ENCODE measurements at regions not wholly inside any gene's neighbourhood (a gene's known extent, or its start where the extent isn't known, plus 50 kb on each side); places are given as distances from the start of the nearest gene placed in this dataset.

DNA sequence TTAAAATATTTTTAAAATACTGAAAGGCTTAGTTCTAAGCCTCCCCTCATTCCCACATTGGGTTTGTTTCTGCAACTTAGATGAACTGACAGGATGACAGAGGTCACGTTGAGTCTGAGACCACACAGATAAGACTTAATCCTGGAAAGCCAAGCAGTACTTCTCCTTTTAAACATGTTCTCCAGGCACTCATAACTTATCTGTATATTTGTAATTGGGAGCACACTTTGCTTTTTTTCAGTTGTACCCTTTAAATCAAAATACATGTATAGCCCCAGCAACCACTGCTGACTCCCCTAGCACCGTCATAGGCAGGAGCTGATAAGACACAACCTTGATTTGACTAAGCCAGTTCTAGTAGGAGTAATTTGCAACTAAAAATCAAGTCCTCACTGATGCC is 394.8 kb downstream of the PID1 start:
- no peaks in the 10 kb centered on the region for H3K4me1 ChIP-seq
- DNase-seq (ENCODE audit: low spot score in 2 of 2), result no peak
- no peaks in the 10 kb centered on the region for H3K27me3 ChIP-seq (ENCODE audit: low read depth)
- no peaks in the 10 kb centered on the region for H3K9me3 ChIP-seq
- no peak overlapping the region for H3K4me3 ChIP-seq
- in situ Hi-C loops (cut with MboI; ENCODE audit: low sequenced_read_pairs), result no loop called here
- no peaks in the 10 kb centered on the region for H3K36me3 ChIP-seq (replicated peaks)

DNA sequence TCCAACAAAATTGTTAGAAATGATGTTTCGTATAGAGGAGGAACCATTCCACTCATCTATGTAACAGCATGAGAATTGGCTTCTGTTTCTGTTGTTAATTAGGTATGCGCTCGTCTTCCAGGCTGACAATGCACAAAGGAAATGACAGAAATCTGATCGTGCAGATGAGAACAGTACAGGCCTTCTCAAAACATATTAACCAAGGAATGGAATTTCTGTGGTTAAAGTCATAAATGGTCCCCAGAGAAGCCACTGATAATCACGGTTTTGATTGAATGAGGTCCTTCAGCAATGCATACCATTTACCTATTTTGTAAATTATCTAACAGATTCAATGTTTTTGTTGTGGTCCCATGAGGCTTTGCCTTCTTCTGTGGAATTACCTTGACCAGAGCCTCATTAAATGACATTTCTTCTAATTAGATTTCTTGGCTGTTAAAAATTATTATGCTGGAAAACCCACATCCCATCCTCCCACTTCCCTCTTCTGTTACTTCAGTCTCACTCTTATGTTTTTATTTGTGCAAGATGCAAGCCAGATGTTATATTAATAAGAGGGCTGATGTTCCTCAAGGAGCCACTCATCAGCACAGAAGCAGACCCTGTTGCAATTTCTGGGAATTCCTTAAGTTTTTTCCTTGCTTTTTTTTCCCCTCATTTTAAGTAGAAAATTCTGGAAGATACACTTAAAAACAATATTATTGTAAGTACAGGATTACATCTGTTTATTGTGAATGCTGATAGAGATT is 395.8 kb downstream of the PID1 start:
- Histone ChIP-seq H3K4me1 (no peaks in the 10 kb centered on the region), H3K36me3 (replicated peaks) (no peaks in the 10 kb centered on the region), H3K4me3 (no peak overlapping the region), H3K9me3 (no peaks in the 10 kb centered on the region), H3K27me3 (ENCODE audit: low read depth) (no peaks in the 10 kb centered on the region)
- no peak for DNase-seq (ENCODE audit: low spot score in 2 of 2)
- in situ Hi-C loops (cut with MboI; ENCODE audit: low sequenced_read_pairs), result no loop called here

GRCh38 chr2:228871012-228871411 is 400.1 kb downstream of the PID1 start:
- Histone ChIP-seq H3K36me3 (replicated peaks) (no peaks in the 10 kb centered on the region), H3K9me3 (no peaks in the 10 kb centered on the region), H3K4me1 (no peaks in the 10 kb centered on the region), H3K27me3 (ENCODE audit: low read depth) (no peaks in the 10 kb centered on the region), H3K4me3 (no peak overlapping the region)
- no peak for DNase-seq (ENCODE audit: low spot score in 2 of 2)
- in situ Hi-C loops (cut with MboI; ENCODE audit: low sequenced_read_pairs), result no loop called here

DNA sequence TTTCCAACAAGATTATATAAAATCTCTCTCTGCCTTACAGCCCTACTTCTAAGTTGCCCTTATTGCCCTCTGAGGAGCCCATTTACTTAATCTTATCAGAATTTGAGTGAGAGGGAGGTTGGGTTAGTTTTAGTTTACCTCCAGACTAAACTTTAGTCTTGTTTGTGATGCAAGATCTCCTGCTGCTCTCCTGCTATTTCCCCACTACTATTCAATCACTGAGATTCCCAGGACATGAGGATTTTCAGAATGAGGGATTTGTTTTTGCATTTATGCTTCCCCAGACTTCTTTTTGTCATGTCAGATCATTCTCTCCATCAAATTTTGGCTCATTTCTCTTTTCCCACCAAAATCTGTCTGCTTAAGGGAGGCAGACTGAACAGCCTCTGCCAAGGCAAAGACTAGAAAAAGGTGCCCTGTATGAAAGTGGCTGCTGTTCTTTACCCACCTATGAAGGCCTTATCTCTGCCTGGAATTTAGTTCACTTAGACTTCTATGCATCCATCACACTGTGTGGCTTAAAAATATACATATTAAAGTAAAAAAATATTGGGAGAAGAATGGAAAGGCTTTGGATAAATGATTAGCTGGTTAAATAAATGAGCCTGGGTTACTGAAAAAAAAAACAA is 401.3 kb downstream of the PID1 start:
- Histone ChIP-seq H3K4me1 (no peaks in the 10 kb centered on the region), H3K27me3 (ENCODE audit: low read depth) (no peaks in the 10 kb centered on the region), H3K9me3 (no peaks in the 10 kb centered on the region), H3K36me3 (replicated peaks) (no peaks in the 10 kb centered on the region), H3K4me3 (no peak overlapping the region)
- DNase-seq (ENCODE audit: low spot score in 2 of 2), result no peak
- in situ Hi-C loops (cut with MboI; ENCODE audit: low sequenced_read_pairs), result no loop called here

DNA sequence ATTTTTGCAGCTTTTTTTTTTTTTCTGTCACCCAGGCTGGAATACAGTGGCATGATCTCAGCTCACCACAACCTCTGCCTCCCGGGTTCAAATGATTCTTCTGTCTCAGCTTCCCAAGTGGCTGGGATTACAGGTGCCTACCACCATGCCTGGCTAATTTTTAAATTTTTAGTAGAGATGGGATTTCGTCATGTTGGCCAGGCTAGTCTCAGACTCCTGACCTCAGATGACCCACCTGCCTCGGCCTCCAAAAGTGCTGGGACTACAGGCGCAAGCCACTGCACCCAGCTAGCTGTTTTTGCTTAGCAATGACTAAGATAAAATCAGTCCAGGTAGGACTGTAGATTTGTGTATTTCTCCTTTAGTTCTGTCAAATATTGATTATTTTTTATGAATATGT is 403.7 kb downstream of the PID1 start:
- in situ Hi-C loops (cut with MboI; ENCODE audit: low sequenced_read_pairs), result no loop called here
- no peak for DNase-seq (ENCODE audit: low spot score in 2 of 2)
- Histone ChIP-seq H3K4me1 (no peaks in the 10 kb centered on the region), H3K4me3 (no peak overlapping the region), H3K36me3 (replicated peaks) (no peaks in the 10 kb centered on the region), H3K9me3 (no peaks in the 10 kb centered on the region), H3K27me3 (ENCODE audit: low read depth) (no peaks in the 10 kb centered on the region)

GRCh38 chr2:228866781-228867180 is 404.3 kb downstream of the PID1 start:
- no peak for DNase-seq (ENCODE audit: low spot score in 2 of 2)
- in situ Hi-C loops (cut with MboI; ENCODE audit: low sequenced_read_pairs), result no loop called here
- no peak overlapping the region for H3K4me3 ChIP-seq

DNA sequence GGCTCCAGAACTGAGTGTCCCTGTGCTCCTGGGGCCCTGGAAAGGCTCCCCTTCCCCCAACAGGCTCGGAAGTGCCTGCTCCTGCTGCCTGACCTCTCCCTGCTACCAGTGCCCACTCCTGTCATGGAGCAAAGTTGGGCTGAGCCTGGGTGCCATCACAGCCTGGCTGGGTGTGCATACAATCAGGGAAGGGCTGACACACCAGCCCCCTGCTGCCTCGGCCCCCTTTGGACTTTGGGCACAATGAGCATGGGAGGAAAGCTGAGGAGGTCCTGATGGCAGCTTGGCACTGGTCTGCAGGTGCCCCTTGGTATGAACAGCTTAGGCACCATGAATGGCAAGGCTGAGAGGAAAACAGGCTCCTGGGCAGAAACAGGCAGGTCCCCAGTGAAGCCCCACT is 405.0 kb downstream of the PID1 start:
- H3K27me3 ChIP-seq (ENCODE audit: low read depth), result no peaks in the 10 kb centered on the region
- DNase-seq (ENCODE audit: low spot score in 2 of 2), result no peak
- H3K36me3 ChIP-seq (replicated peaks), result no peaks in the 10 kb centered on the region
- H3K9me3 ChIP-seq, result no peaks in the 10 kb centered on the region
- no peaks in the 10 kb centered on the region for H3K4me1 ChIP-seq
- H3K4me3 ChIP-seq, result no peak overlapping the region
- in situ Hi-C loops (cut with MboI; ENCODE audit: low sequenced_read_pairs), result no loop called here

More at GRCh38 chr2:228866781-228867180, 404.3 kb downstream of the PID1 start:
- no peaks in the 10 kb centered on the region for H3K4me1 ChIP-seq
- no peaks in the 10 kb centered on the region for H3K9me3 ChIP-seq
- H3K36me3 ChIP-seq (replicated peaks), result no peaks in the 10 kb centered on the region
- H3K27me3 ChIP-seq (ENCODE audit: low read depth), result no peaks in the 10 kb centered on the region

DNA sequence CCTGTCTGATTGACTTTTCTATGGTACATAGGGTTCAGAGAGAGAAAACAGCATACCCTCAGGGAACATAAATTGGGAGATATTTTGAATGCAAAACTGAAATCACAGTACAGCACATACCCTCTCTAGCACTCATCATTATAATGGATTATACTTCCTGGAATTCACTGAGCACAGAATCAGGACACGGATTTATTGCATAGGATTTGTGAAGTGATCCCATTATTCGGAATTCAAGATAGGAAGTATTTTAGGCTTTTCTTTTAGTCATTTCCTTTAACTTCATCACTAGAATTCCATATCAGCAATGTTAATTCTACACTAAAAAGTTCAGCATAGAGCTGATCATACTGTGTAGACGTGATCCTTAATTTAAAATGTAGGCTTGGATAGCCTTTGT is 407.0 kb downstream of the PID1 start:
- no peaks in the 10 kb centered on the region for H3K9me3 ChIP-seq
- no peaks in the 10 kb centered on the region for H3K4me1 ChIP-seq
- no peaks in the 10 kb centered on the region for H3K36me3 ChIP-seq (replicated peaks)
- no peaks in the 10 kb centered on the region for H3K27me3 ChIP-seq (ENCODE audit: low read depth)
- in situ Hi-C loops (cut with MboI; ENCODE audit: low sequenced_read_pairs), result no loop called here
- no peak for DNase-seq (ENCODE audit: low spot score in 2 of 2)
- no peak overlapping the region for H3K4me3 ChIP-seq

DNA sequence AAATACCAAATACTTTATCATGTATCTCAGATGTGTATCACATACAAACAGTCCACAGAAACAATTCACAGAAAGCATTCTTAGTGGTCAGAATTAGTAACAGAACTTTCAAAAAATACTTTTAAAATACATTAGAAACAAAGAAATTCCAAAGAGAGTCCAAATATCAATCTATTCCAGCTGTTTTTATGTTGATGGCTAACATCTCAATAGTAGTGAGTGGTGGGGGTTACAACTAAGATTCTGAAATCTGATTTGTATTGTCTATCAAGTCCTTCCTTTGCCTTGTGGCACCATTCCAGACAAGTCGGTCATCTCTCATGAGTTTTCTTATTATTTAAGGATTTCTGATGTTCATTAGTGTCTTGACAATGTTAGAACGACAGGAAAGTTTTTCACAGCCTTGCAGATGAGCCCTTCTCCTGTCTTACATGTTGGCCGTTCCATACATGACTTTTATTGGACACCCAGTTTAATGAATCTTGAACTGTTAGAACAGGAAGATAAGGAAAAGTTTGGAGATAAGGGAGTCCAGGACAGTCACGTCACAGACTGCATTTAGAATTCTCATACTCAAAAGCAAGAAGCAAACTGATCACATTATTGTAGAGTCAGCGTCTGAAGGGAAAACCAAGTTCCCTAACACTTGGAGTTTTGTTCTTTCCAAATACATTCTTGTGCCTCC is 410.3 kb downstream of the PID1 start:
- no peak for DNase-seq (ENCODE audit: low spot score in 2 of 2)
- Histone ChIP-seq H3K36me3 (replicated peaks) (no peaks in the 10 kb centered on the region), H3K9me3 (no peaks in the 10 kb centered on the region), H3K27me3 (ENCODE audit: low read depth) (no peaks in the 10 kb centered on the region), H3K4me3 (no peak overlapping the region), H3K4me1 (no peaks in the 10 kb centered on the region)
- in situ Hi-C loops (cut with MboI; ENCODE audit: low sequenced_read_pairs), result no loop called here

GRCh38 chr2:228853151-228853550 is 417.9 kb downstream of the PID1 start:
- DNase-seq (ENCODE audit: low spot score in 2 of 2), result no peak
- no peaks in the 10 kb centered on the region for H3K27me3 ChIP-seq (ENCODE audit: low read depth)
- no peaks in the 10 kb centered on the region for H3K9me3 ChIP-seq
- no peaks in the 10 kb centered on the region for H3K4me1 ChIP-seq
- H3K36me3 ChIP-seq (replicated peaks), result no peaks in the 10 kb centered on the region
- no peak overlapping the region for H3K4me3 ChIP-seq
- in situ Hi-C loops (cut with MboI; ENCODE audit: low sequenced_read_pairs), result no loop called here

- no peaks in the 10 kb centered on the region for H3K36me3 ChIP-seq (replicated peaks)
- no peaks in the 10 kb centered on the region for H3K9me3 ChIP-seq
- H3K4me3 ChIP-seq, result no peak overlapping the region
- H3K4me1 ChIP-seq, result no peaks in the 10 kb centered on the region
- DNase-seq (ENCODE audit: low spot score in 2 of 2), result no peak
- in situ Hi-C loops (cut with MboI; ENCODE audit: low sequenced_read_pairs), result no loop called here
- no peaks in the 10 kb centered on the region for H3K27me3 ChIP-seq (ENCODE audit: low read depth)
Observed at GRCh38 chr2:228848638-228849037, 422.4 kb downstream of the PID1 start.

DNA sequence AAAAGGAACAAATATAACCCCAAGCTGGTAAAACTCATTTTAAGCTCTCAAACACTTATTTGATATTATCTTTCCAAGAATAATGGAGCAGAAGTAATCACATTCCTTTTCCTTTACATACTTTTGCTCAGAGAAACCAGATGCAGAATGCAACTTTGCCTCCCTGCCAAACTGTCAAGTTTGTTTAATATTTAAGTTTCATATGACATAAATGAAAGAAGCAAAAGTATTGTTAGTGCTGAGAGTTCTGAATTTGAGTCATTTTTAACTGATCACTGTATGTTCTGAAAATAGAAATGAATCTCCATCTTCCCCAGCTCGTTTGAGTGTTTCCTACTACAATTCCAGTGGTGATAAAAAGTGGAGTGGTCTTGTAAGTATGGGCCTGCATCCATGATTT is 423.4 kb downstream of the PID1 start:
- DNase-seq (ENCODE audit: low spot score in 2 of 2), result no peak
- Histone ChIP-seq H3K4me1 (no peaks in the 10 kb centered on the region), H3K4me3 (no peak overlapping the region), H3K27me3 (ENCODE audit: low read depth) (no peaks in the 10 kb centered on the region), H3K9me3 (no peaks in the 10 kb centered on the region), H3K36me3 (replicated peaks) (no peaks in the 10 kb centered on the region)
- in situ Hi-C loops (cut with MboI; ENCODE audit: low sequenced_read_pairs), result no loop called here

DNA sequence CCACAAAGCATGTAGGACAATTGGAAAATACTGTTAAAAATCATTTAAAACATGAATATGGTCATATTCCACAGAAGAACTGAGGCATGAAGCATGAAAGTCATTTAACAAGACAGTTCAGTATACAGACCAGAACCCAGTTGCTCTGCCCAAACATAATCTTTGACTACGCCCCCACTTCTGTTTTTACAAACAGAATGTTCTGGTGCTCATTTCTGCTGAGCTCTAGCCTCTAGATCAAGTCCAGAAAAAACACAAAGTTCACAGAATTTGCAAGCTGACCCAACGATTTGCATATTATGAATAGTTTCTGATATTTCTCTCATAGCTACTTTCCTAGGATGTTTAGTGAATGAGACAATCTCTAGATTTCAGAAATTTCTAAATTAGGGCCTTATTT is 424.9 kb downstream of the PID1 start:
- no peaks in the 10 kb centered on the region for H3K9me3 ChIP-seq
- no peaks in the 10 kb centered on the region for H3K36me3 ChIP-seq (replicated peaks)
- no peaks in the 10 kb centered on the region for H3K27me3 ChIP-seq (ENCODE audit: low read depth)
- no peak for DNase-seq (ENCODE audit: low spot score in 2 of 2)
- H3K4me3 ChIP-seq, result no peak overlapping the region
- in situ Hi-C loops (cut with MboI; ENCODE audit: low sequenced_read_pairs), result no loop called here
- H3K4me1 ChIP-seq, result no peaks in the 10 kb centered on the region

DNA sequence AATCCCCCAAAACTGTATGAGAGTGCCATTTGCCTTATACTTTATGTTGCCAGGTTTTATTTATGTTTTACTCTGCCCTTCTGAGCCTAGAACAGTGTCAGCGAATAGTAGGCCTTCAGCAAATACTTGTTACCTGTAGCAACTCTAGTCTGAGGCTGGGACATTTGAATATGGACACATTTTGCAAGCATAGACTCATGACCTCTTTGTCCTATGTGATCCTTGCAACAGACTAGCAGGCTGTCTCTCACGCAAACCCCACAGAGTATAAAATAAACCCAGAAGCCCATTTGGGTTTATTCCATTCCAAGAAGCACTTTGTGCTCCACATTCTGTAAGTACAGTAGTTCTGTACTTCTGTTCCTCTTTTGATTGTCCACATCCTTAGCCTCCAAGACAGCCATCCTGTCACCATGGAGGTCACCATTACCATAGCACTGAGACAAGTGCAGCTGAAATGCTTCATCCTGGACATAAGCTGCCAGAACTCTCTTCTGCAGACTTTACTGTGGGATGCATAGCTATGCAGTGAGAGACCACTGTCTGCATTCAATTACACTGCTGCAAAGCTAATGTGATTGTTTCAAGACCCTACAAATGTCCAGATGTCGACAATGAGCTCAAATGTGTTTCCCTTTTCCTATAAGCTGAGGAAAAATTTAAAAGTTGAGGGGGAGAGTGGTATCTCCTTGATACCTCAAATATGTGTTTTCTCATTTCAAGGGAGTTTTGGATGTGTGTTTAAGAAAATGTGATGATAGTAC is 425.7 kb downstream of the PID1 start:
- in situ Hi-C loops (cut with MboI; ENCODE audit: low sequenced_read_pairs), result no loop called here
- Histone ChIP-seq H3K9me3 (no peaks in the 10 kb centered on the region), H3K36me3 (replicated peaks) (no peaks in the 10 kb centered on the region), H3K4me3 (no peak overlapping the region), H3K4me1 (no peaks in the 10 kb centered on the region), H3K27me3 (ENCODE audit: low read depth) (no peaks in the 10 kb centered on the region)
- no peak for DNase-seq (ENCODE audit: low spot score in 2 of 2)

Measured in HAP-1 (cell line).